ENCODE measurements at regions not wholly inside any gene's neighbourhood (a gene's known extent, or its start where the extent isn't known, plus 50 kb on each side); places are given as distances from the start of the nearest gene placed in this dataset.
A peak's percentile ranks its signal among the peaks of the same experiment; 100 is the strongest.

DNA sequence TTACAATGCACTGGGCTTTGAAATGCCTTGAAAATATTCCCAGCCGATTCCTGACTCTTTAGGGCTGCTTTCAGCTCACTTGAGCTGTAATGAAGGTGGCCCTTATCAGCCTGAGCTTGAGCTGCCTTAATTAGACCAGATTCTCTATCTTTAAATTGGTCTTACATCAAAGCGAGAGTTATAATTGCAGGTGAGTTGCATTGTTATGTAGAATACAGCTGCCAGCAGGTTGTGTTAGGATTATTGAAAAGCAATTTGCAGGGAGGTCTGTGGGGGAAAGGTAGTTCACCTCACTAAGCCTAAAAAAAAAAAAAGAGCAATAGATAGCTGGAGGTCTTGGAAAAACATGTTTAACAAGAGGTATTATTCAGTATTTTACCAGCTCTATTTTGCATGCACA lies 142.2 kb upstream of the HABP2 start:
- no peak for DNase-seq (ENCODE audit: low read depth in 2 of 2)

DNA sequence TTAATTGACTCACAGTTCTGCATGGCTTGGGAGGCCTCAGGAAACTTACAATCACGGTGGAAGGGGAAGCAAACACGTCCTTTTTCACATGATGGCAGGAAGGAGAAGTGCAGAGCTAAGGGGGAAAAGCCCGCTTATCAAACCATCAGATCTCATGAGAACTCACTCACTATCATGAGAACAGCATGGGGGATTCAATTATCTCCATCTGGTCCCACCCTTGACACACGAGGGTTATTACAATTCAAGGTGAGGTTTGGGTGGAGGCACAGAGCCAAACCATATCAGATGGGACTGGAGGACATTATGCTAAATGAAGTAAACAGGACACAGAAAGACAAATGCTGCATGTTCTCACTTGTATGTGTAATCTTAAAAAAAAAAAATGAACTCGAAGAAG lies 141.4 kb upstream of the HABP2 start:
- DNase-seq (ENCODE audit: low read depth in 2 of 2): no peak

DNA sequence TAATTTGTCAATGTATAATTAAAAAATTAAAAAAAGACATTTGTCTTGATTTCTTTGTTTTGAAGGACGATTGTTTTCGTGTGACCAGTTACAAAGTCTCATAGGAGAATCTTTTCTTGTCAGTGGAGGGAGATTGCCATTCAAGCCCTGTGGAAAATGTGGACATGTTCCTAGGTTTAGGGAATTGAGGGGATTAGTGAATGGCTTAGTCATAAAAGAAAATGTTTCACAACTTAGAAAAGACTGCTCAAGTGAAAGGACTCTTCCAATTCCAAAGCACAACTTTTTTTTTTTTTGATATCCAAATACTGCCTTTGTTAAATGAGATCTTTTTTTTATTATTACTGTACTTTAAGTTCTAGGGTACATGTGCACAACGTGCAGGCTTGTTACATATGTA lies 140.7 kb upstream of the HABP2 start:
- DNase-seq (ENCODE audit: low read depth in 2 of 2): no peak

DNA sequence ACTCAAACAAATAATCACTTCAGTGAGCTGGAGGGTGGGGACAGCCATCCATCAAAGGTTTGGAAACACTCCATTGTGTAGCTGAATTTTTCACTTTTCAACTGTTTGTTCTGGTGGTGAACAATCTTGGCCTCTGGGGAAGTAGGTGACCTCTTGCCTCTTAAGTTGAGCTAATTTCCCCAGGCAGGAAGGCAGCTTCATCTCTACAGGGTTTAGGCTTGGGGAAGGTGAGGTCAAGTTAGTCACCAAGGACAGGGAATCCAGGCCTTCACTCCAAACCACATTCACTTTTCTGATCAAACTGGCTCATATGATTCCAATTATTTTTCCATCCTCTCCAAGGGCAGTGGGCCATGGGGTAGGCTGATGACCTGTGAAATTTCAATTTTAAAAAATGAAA lies 138.3 kb upstream of the HABP2 start:
- DNase-seq (ENCODE audit: low read depth in 2 of 2): no peak

DNA sequence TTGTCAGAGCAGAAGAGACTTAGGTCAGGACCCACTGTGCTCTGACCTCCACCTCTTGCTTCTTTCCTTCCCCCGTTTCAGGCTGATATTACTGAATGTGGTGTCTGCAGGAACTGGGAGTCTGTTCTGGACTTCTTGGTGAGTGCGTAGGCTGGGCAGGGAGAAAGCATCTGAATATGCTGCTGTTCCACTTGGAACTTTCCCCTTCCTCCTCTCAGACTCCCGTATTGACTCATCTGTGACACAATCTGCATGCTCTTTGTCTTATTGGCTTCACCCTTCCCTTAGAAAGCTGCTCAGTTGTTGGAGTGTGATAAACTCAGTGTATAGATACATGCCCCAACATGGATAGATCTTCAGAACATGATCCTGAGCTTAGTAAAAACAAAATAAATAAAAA lies 137.6 kb upstream of the HABP2 start:
- DNase-seq (ENCODE audit: low read depth in 2 of 2): no peak

DNA sequence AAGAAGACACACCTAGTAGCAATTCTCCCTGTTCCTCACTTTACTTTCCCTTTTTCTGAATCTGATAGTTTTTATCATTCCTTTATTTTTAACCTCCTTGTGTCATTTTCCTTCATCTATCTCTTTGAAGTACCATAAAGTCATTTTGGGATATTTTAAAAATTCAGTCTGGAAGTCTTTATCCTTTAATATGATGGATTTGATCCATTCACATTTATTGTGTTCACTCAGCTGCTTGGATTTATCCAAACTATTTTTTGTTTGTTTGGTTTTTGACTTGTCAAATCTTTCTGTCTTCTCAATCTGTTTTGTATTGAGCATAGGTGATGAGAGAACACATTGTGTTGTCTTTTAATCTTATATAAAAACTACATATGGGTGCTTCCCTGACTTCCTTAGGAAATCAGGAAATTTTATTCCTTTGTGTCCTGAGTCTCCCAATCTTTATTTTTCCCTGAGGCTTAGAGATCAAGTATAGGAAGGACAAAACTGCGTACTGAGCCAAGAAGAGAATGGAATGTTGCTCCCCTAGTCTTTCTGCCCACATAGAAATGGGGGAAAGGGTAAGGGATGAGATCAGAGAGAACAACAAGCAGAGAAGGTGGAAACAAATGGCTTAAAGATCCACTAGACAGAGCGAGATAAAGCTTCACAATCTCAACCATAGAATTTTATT lies 132.7 kb upstream of the HABP2 start:
- DNase-seq (ENCODE audit: low read depth in 2 of 2): no peak

DNA sequence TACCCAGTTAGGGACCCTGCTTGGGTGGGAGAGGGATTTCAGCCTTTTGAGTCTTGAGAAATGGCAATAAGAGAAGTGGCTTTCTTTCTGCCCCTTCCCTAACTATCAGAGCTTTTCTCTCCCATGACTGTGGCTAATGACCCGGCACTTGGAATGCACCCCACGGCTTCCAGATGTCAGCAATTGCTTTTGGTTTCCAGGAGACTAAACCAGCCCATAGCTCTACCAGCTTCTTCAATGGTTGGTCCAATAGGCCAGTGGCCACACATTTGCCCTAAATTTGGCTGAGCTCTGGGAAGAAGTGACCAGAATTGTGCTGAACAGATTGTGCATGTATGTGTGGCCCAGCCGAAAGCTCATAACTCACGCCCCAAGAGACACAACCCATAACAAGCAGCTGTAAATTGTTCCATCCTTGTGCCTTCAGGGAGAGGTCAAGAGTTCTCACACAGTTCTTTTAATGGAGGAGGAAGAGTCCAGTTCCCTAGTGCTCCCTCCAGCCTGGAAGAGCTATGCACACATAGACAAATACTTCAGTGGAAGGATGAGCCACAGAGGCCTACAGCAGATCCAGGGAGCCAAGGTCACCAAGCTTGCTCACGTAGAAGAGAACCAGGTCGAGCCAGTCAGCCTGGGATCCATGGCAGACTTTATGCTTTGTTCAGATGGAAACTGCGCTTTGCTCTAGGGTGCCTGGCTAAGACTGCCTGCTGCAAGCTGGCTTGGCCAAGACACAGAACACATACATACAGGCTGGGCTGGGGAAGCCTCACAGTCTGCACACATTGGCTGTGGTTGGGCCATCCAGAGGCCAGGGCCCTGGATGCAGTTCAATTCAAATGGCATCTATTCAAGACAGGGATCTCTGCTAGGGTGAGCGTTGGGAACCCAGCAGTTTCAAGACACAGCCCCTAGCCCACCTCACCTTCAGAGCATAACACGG lies 131.8 kb upstream of the HABP2 start:
- no peak for DNase-seq (ENCODE audit: low read depth in 2 of 2)

DNA sequence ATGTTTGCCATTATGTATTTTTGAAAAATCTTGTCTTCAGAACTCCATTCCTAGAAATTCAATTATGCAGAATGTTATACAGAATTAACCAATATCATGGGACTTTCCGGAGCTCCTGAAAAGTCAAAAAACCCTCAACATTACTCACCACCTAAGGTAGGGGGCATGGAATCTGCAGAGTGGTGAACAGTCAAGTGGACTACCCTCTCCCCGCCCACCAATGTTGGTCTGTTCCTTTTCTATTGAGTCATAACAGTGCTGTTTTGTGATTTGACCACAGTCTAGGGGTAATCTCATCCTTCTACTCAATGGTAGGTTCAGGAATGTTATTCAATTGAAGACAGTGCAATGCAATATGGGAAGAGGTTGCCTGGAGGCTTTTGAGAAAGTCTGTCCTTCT lies 130.5 kb upstream of the HABP2 start:
- no peak for DNase-seq (ENCODE audit: low read depth in 2 of 2)

DNA sequence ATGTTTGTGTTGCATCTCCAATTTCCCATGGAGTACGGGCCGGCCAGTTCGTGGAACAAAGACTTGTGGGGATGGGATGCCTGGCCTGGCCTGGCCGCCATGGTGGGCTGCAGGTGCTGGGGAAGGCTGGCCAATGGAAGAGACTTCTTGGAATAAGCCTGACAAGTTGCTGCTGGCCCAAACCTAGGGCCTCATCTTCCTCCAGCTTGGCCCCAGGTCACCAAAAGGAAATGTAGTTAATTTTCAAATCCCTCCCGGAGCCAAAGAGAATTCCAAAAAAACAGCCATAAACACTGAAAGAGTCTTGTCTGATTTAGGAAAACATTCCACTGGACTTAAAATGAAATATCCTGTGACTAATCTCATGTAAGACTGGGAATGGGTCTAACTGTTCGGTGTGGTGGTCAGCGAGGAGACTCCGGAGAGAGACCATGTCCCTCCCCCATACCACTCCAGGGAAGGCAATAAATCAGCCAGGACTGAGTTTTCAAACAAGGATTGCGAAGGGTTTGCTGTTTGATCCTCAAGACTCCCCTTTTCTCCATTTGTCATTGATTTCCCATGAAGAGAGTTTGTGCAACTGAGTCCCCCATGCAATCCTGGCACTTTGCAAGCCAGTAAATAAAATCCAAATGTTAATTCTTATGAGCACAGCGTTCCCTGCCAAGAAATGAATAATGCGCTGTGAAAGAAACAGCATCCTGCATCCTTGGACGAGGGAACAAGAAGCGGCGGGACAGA lies 128.7 kb upstream of the HABP2 start:
- DNase-seq (ENCODE audit: low read depth in 2 of 2): no peak

DNA sequence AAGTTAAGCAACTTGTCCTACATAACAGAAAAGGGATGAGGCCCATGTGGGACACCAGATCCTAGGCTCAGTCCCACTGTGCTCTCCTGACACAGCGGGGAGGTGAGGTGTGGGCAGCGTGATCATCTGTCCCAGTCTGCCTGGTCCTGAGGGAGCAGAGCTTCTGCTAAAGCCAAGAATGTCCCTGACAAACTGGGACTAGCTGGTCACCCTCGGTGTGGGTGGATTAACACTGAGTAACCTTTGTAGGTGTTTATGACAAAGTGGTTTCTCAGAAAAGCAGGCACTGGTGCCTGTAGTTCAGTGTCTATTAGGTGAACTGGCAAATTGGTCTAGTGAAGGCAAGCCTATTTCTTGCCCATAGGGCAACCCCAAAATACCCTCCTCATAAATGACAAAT lies 127.8 kb upstream of the HABP2 start:
- no peak for DNase-seq (ENCODE audit: low read depth in 2 of 2)

DNA sequence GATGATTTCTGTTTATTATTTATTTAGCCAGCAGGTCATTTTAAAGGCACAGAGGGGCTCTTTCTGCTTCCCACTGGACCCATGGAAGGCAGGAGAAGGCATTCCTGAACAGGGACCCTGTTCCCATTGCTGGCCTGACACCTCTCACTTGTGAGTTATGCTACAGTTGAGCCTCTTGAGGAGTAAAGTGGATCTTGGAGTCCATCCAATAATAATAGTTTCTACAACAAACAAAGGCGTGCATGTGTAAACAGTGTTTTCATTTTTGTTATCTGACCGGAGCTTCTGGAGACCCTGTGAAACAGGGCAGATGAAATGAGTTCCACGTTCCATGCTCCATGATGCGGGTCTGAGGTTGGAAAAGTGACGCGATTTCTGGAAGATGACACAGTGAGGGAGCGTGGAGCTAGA lies 127.3 kb upstream of the HABP2 start:
- DNase-seq (ENCODE audit: low read depth in 2 of 2): peak; percentile 11 to 13

DNA sequence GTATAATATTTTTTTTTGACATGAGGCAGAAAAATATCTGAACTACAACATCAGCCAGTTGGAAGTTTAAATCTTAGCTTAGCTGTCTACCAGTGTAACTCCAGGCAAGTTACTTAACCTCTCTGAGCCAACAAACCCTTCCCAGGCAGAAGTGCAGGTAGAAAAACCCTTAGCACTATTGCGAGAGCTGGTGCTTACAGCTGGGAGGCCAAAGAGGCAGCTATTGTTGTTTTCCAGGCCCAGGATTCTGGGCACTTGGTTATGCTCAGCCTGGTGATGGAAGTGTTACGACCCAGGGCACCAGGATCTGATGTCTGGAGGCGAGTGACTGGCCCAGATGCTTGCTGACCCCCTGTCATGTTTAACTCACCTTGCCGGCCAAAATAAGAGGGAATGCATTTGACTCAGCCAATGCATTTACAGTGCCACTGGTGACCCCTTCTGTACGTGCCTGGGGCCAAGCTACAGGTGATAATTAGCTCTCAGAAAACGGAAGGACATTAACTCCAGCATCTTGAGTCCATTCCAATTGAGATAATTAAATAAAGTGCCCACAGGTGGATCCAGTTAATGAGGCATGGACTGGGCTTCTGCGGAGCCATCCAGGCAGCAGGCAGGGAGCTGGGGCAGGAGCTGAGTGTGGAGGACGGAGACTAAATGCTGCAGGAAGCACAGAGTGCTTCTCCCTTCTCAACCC lies 126.5 kb upstream of the HABP2 start:
- DNase-seq (ENCODE audit: low read depth in 2 of 2): no peak

DNA sequence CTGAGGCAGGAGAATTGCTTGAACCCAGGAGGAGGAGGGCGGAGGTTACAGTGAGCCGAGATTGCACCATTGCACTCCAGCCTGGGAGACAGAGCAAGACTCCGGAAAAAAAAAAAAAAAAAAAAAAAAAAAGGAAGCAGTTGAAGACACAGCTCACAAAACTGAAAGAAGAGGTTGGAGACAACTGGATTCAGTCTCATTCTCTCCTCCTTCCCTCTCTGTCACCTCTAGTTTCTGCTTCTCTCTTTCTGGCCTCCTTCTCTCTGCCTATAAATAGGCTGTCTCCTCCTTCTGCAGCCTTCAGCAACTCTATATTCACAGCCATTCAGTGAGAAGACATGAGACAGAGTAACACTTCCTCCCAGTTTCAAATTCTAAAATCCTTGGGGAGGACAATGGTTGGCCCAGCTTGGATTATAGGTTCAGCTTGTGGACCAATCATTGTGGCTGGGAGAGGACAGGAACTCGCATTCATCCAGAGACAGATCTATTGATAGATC lies 125.6 kb upstream of the HABP2 start:
- DNase-seq (ENCODE audit: low read depth in 2 of 2): no peak

DNA sequence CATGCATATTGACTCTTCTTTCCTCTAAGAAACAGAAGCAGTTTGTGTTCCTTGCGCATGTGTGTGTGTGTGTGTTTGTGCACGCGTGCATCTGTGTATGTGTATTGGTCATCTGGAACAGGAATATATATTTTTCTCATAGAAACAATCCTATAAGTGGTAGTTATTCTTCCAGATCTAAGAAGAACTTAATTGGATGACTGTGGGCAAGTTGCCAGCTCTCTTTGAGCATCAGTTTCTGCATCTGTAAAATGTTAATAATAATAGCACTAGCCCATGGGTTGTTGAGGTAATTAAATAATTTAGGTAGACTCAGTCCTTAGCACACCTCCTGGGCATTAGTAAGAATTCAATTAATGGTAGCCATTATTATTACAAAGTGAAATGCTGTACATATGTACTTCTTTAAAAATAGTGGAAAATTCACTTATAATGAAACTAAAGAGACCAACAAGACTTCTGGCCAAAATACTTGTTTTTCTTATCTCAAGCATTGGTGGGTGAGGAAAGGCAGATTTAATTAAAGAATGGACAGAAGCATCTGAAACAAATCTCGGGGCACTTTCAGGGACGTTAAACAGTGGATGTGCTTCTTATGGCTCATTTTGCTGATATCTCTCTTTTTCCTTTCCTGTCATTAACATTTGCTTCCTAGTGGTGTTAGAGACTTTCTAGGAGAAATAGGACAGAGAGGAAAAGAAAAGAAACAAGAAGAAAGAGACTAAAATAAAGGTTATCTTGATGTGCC lies 124.9 kb upstream of the HABP2 start:
- DNase-seq (ENCODE audit: low read depth in 2 of 2): no peak

DNA sequence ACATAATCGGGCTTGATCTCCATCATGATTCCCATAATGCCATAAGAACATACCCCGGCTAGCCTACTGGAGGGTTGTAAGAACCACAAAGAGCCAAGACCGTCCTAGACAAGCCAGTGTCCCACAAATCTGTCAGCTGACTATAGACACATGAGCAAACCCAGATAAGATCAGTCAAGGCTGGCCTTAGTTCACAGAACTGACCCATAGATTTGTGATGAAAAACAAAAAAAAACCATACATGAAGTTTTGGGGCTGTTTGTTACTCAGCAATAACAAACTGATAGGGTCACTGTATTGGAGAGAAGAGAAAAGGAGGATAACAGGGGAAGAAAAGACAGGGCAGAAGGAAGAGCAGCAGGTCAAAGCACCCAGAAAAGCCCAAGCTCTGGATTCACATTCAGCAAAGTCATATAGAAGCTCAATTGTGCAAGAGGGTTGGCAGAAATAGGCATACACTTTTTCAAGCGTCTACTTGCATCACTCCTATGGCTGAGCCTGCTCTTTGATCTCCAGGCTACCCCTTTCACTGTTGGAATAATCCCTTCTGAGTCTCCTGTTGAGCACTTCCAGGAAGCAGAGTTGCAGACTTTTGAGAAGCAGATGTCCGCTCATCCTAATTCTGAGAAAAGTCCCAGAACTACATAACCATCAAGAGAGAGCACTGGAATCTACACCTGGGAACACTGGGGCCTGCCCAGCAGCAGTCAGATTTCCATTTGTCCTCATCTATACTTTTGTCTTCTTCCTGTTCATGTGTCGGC lies 122.0 kb upstream of the HABP2 start:
- DNase-seq (ENCODE audit: low read depth in 2 of 2): no peak

DNA sequence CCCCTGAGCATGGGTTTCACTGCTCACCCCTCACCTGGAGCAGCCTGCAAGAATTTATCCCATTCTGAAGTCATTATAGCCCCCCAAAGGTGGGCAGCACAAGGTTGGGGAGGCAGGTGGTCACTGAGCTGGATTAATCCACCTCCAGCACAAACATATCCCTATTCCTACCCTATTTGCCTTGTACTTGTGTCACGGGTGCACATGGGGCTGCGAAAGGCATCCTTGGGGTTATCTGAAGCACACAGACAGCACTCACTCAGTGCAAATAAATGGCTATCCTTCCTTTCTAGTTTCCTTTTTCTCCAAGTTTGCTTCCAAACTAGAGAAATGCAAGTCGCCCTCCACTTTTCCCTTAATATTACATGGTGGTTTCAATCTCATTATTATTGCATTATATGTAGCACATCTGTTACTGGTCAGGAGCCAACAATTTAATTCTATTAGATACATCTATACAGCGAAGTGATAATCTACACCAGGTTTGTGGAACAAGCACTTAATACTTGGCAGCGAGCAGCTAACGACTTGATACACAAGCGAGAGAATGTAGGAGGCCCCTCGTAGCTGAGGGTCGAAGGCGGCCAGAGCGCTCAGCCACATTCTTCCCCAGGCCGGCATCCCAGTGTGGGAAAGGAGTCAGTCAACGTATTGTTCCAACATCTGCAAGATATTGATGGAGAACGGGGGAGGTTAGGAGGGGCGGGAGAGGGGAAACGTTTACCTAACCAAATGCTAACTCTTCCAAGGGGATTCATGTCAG lies 121.3 kb upstream of the HABP2 start:
- no peak for DNase-seq (ENCODE audit: low read depth in 2 of 2)

DNA sequence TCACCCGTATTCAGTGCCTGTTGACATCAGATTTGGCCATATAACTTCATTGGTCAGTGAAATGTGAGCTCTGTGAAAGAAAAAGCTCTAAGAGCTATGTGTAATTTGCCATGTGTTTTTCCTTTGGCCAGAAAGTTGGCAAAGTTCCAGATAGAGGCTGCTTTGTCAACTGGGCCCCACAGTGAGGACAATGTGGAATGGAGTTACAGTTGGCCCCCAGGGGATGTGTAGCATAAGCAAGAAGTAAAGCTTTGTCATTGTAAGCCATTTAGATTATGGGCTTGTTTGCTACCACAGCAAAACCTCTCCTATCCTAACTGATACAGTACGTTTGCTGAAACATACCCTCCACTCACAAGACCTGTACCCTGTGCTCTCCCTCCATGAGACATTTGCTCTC lies 119.1 kb upstream of the HABP2 start:
- peak in 1 of 2 donors; percentile 30 for DNase-seq (ENCODE audit: low read depth in 2 of 2)

DNA sequence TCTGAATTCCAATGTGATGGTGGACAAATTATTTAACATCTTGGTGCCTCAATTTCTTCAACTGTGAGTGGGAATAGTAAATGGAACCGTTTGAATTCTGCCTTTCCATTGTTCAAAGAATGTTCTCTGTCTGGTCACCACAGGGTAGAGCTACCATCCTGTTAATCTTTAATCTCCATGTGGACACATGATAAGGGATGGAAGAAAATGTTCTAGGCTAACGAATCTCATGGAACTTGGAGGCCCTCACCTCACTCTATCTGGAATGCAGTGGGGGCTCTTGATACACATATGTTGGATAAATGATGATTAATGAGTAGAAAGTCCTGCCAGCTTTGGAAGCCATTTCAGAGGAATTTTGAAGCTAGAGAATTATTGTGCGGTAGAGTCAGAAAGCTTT lies 118.5 kb upstream of the HABP2 start:
- no peak for DNase-seq (ENCODE audit: low read depth in 2 of 2)

DNA sequence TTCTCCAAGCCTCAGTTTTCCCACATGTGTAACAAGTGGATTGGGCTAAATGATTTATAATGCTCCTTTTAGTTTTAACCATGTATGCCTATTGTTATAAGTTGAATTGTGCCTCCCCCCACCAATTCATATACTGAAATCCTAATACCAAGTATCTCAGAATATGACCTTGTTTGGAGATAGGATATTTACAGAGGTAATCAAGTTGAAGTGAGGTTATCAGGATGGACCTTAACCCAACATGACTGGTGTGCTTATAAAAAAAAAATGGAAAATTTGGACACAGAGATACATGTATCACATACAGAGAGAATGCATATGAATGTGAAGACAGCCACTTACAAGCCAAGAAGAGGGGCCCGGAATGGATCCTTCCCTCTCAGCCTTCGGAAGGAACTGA lies 117.9 kb upstream of the HABP2 start:
- DNase-seq (ENCODE audit: low read depth in 2 of 2): no peak
